ENCODE measurements at regions not wholly inside any gene's neighbourhood (a gene's known extent, or its start where the extent isn't known, plus 50 kb on each side); places are given as distances from the start of the nearest gene placed in this dataset.

DNA sequence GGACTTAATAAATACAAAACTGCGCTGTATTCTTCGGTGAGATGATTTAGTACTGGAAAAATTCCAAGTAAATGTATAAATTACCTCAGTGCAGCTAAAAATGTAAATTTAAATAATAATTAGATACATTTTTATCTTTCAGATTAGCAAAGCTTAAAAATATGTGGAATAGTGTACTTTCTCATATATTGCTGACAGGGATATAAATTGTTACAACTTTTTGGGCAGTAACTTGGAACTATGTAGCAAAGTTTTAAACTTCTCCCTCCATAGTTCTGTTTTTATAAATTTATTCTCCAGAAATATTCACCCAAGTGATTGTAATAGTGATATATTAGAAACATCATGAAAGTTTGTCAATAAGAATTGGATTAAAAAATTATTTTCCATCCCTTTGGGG, 384.6 kb upstream of the CITED2 start:
- TF ChIP-seq, protein P1, sequence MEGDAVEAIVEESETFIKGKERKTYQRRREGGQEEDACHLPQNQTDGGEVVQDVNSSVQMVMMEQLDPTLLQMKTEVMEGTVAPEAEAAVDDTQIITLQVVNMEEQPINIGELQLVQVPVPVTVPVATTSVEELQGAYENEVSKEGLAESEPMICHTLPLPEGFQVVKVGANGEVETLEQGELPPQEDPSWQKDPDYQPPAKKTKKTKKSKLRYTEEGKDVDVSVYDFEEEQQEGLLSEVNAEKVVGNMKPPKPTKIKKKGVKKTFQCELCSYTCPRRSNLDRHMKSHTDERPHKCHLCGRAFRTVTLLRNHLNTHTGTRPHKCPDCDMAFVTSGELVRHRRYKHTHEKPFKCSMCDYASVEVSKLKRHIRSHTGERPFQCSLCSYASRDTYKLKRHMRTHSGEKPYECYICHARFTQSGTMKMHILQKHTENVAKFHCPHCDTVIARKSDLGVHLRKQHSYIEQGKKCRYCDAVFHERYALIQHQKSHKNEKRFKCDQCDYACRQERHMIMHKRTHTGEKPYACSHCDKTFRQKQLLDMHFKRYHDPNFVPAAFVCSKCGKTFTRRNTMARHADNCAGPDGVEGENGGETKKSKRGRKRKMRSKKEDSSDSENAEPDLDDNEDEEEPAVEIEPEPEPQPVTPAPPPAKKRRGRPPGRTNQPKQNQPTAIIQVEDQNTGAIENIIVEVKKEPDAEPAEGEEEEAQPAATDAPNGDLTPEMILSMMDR (IDR thresholded peaks at IDR 0.05; ENCODE audit: insufficient read depth, low read length, severe bottlenecking), result no peak
- Histone ChIP-seq H3K27me3 (ENCODE audit: control insufficient read depth, insufficient read depth, low read length) (no peaks in the 10 kb centered on the region), H3K4me3 (ENCODE audit: low read depth, low read length) (no peak overlapping the region), H3K36me3 (ENCODE audit: control insufficient read depth, insufficient read depth, low read length) (no peaks in the 10 kb centered on the region)
- FAIRE-seq (no peak), DNase-seq (ENCODE audit: low read depth) (no peak)

DNA sequence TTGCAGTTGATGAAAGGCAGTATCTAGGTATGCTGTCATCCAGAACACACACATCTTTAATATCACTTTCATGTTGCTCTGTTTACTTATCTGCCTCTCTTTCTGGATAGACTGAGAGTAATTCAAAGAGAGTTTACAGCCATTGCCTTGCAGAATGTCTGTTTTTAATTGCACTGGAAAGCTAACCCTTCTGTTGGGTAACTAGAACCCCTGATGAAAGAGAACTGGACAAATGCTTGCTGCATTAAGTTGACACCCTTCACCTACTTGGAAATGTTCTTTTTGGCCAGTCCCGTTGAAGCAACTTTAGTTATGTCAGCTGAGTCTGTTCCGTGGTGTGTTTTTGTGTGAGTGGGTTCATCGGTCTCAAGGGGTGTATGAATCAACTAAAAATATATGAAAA, 383.8 kb upstream of the CITED2 start:
- Histone ChIP-seq H3K4me3 (ENCODE audit: low read depth, low read length) (no peak overlapping the region), H3K36me3 (ENCODE audit: control insufficient read depth, insufficient read depth, low read length) (no peaks in the 10 kb centered on the region), H3K27me3 (ENCODE audit: control insufficient read depth, insufficient read depth, low read length) (no peaks in the 10 kb centered on the region)
- TF ChIP-seq, protein P1 (IDR thresholded peaks at IDR 0.05; ENCODE audit: insufficient read depth, low read length, severe bottlenecking), result no peak
- DNase-seq (ENCODE audit: low read depth), result no peak
- FAIRE-seq, result no peak

DNA sequence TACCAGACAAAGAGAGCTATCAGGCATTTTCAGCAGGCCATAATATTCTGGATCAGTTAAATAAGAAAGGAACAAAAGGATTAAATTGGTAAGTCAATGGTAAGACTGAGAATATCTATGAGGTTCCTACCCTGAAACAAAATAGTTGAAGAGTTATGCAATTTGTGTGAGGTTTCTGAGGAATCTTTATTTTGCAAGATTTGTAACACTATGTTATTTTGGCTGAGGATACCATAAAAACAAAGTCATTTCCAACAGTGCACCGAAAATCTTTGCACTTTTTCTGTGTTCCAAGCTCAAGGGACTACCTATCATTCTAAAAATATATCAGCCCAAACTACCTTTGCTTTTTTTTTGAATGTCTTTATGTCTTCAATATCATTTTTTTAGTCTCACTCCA, 383.3 kb upstream of the CITED2 start:
- Histone ChIP-seq H3K36me3 (ENCODE audit: control insufficient read depth, insufficient read depth, low read length) (no peaks in the 10 kb centered on the region), H3K4me3 (ENCODE audit: low read depth, low read length) (no peak overlapping the region), H3K27me3 (ENCODE audit: control insufficient read depth, insufficient read depth, low read length) (no peaks in the 10 kb centered on the region)
- FAIRE-seq (no peak), DNase-seq (ENCODE audit: low read depth) (no peak)
- TF ChIP-seq, protein P1 (IDR thresholded peaks at IDR 0.05; ENCODE audit: insufficient read depth, low read length, severe bottlenecking), result no peak

DNA sequence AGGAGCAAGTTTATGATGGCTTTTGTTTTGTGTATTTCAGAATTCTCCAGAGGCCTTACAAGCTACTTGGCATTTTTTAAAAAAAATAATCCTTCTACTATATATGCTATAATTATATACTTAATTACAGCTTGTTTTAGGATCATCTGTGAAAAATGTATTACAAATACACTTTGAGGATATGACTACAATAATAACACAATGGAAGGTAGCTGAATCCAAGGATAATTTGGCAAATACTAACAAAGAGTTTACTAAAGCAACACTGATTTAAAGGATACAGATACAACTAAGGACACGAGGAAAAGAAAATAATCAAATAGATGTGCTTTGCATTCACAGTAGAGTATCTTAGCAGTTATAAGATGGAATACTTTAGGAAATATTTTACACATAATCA, 381.9 kb upstream of the CITED2 start:
- TF ChIP-seq, protein P1 (IDR thresholded peaks at IDR 0.05; ENCODE audit: insufficient read depth, low read length, severe bottlenecking), result no peak
- DNase-seq (ENCODE audit: low read depth), result no peak
- H3K4me3 ChIP-seq (ENCODE audit: low read depth, low read length), result no peak overlapping the region

DNA sequence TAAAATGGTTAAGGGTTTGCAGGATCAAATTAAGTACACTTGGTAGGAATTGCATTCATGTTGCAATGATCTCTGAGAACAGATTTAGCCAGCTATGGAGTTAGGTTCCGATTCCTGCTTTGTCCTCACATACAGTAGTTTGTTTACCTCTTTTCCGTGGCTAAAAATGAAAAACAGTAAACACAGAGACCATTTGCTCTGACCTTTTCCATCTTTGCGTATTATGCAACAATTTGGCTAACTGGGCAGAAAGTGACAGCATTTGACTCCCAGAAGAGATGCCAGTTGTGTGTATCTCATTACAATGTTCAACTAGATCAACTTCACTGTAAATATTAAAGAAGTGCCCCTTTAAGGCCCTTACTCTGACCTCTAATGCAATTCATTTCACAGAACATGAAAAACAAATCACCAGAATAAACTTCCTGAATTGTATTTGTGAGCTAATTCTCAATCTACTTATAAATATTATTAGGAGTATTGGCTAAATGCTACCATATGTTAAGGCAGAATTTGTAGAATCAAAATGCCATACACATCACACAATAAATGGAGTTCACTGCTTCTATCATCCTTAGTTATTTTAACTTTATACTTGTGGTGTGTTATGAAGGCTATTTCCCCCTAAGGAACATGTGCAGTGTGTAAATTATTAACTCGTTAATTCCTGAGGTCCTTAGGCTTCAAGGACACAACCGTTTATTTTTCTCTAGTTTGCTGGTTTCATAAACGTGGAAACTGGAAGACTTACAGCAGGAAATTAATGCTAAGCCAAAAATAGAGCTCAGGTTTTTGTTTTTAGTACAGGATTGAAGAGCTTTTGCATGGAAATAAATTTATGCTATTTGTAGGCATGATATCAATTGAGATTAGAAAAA, 380.7 kb upstream of the CITED2 start:
- FAIRE-seq (no peak), DNase-seq (ENCODE audit: low read depth) (no peak)
- Histone ChIP-seq H3K4me3 (ENCODE audit: low read depth, low read length) (no peak overlapping the region), H3K36me3 (ENCODE audit: control insufficient read depth, insufficient read depth, low read length) (no peaks in the 10 kb centered on the region), H3K27me3 (ENCODE audit: control insufficient read depth, insufficient read depth, low read length) (no peaks in the 10 kb centered on the region)
- TF ChIP-seq, protein P1 (IDR thresholded peaks at IDR 0.05; ENCODE audit: insufficient read depth, low read length, severe bottlenecking), result no peak

More for the DNA sequence above, 381.9 kb upstream of the CITED2 start:
- H3K36me3 ChIP-seq (ENCODE audit: control insufficient read depth, insufficient read depth, low read length), result no peaks in the 10 kb centered on the region
- no peak for FAIRE-seq
- H3K27me3 ChIP-seq (ENCODE audit: control insufficient read depth, insufficient read depth, low read length), result no peaks in the 10 kb centered on the region

Measured in bronchial epithelial cell (primary cell).